Choroid plexus epithelial cell (primary cell): ENCODE measurements at regions not wholly inside any gene's neighbourhood (a gene's known extent, or its start where the extent isn't known, plus 50 kb on each side); places are given as distances from the start of the nearest gene placed in this dataset.

Experiments
- DNase-seq: peaks from one replicate; pipeline ENCODE4 v3.0.0-alpha.2; 2010; ENCODE audit warnings: low read depth
- H3K4me3 ChIP-seq: 2 replicates; pipeline ENCODE4 v1.5.1; 2011; ENCODE audit warnings: low read depth, mild to moderate bottlenecking, control low read depth, low read length, moderate library complexity
- CTCF ChIP-seq: conservative IDR thresholded peaks from 2 replicates; pipeline ENCODE4 v1.5.1; 2011; ENCODE audit warnings: low read depth, mild to moderate bottlenecking, control low read depth, inconsistent platforms, low read length, moderate library complexity

GRCh38 chr9:103139891-103140290 is 144.8 kb downstream of the CYLC2 start:
- no peak for DNase-seq
- no peak overlapping the region for H3K4me3 ChIP-seq
- TF ChIP-seq CTCF, result no peak

- no peak overlapping the region for H3K4me3 ChIP-seq
- TF ChIP-seq CTCF, result no peak
- peak; percentile 0 for DNase-seq
Observed at GRCh38 chr9:103152473-103152872, 157.3 kb downstream of the CYLC2 start.

- DNase-seq, result no peak
- TF ChIP-seq CTCF, result no peak
- H3K4me3 ChIP-seq, result no peak overlapping the region
Observed at GRCh38 chr9:103167530-103167929, 172.4 kb downstream of the CYLC2 start.

GRCh38 chr9:103168254-103168653 is 173.1 kb downstream of the CYLC2 start:
- no peak for DNase-seq
- no peak for TF ChIP-seq CTCF
- H3K4me3 ChIP-seq, result no peak overlapping the region

- DNase-seq, result no peak
- TF ChIP-seq CTCF, result no peak
- H3K4me3 ChIP-seq, result no peak overlapping the region
Observed at GRCh38 chr9:103169798-103170197, 174.7 kb downstream of the CYLC2 start.

GRCh38 chr9:103183701-103184171 is 188.6 kb downstream of the CYLC2 start:
- no peak overlapping the region for H3K4me3 ChIP-seq
- DNase-seq, result no peak
- TF ChIP-seq CTCF, result no peak

GRCh38 chr9:103186959-103187358 is 191.8 kb downstream of the CYLC2 start:
- TF ChIP-seq CTCF, result no peak
- DNase-seq, result no peak
- H3K4me3 ChIP-seq, result no peak overlapping the region
